ENCODE measurements at regions not wholly inside any gene's neighbourhood (a gene's known extent, or its start where the extent isn't known, plus 50 kb on each side); places are given as distances from the start of the nearest gene placed in this dataset.

GRCh38 chr5:21665524-21665923, 1187.6 kb downstream of the CDH12 start:
- TF ChIP-seq EZH2 (IDR thresholded peaks at IDR 0.05; ENCODE audit: low read length, missing control alignments) (no peak), CTCF (conservative IDR thresholded peaks at IDR 0.05 in 1 of 2, IDR thresholded peaks at IDR 0.05 in 1 of 2; ENCODE audit: low read depth in 1 of 2, low read length in 2 of 2) (no peak)

Data from fibroblast of lung (primary cell).